HepG2 (cell line): ENCODE measurements at regions not wholly inside any gene's neighbourhood (a gene's known extent, or its start where the extent isn't known, plus 50 kb on each side); places are given as distances from the start of the nearest gene placed in this dataset.

Source experiments
- ATAC-seq: fragments of 200-7000 bp; cut with Tn5 transposase; 3 replicates; pipeline ENCODE4 v1.9.1; 2020; ENCODE audit warnings: mild to moderate bottlenecking, moderate library complexity
- BruUV-seq: library from RNA; stranded (reverse); fragments of 400-500 nt; replicated peaks from 2 replicates; lab custom pipeline; 2021; lab: Mats Ljungman, UMichigan
- CTCF ChIA-PET: fragments of 300-600 bp; formaldehyde crosslinking; extraction: SDS; loops from one replicate; lab custom pipeline; 2021; ENCODE audit warnings: low total read pairs, inconsistent platforms, low intra/inter-chr PET ratio; lab: Yijun Ruan, JAX
- POLR2A ChIA-PET: fragments of 350-600 bp; sonication (Branson Sonifier 250); formaldehyde crosslinking; loops from one replicate; lab custom pipeline; 2020; ENCODE audit warnings: antibody characterized with exemption, inconsistent platforms; lab: Yijun Ruan, JAX
- DNase-seq: peaks from one replicate; pipeline ENCODE4 v3.0.0-alpha.2; 2015; ENCODE audit warnings: low spot score
- FAIRE-seq: peaks from 3 replicates; lab custom pipeline; 2011; peaks lifted over from hg19 to GRCh38; lab: Jason Lieb, UNC
- H2AFZ ChIP-seq: one replicate; pipeline ENCODE4 v1.6.1; 2011; ENCODE audit warnings: low read length, inconsistent platforms
- H3K27ac ChIP-seq: fragments of 300-600 bp; 3 replicates; pipeline ENCODE4 v1.8.0; 2011; ENCODE audit warnings: mixed run types, mild to moderate bottlenecking, mixed read lengths, low read length, inconsistent platforms; ENCODE audit not compliant: insufficient read depth; ENCODE audit errors: extremely low read length
- H3K27me3 ChIP-seq, 2 experiments: fragments of 200-600 bp in 1 of 2; 2 replicates in 1 of 2; 3 replicates in 1 of 2; pipeline versions ENCODE4 v1.6.0 to v1.8.0; 2011; ENCODE audit warnings: low read length in 2 of 2, mild to moderate bottlenecking in 2 of 2, moderate library complexity in 2 of 2, inconsistent platforms in 1 of 2; ENCODE audit not compliant: insufficient read depth in 2 of 2, control insufficient read depth in 1 of 2
- H3K36me3 ChIP-seq, 2 experiments: fragments of 200-600 bp in 1 of 2; replicated peaks in 1 of 2; 2 replicates in 1 of 2; 3 replicates in 1 of 2; pipeline versions ENCODE4 v1.5.1 to v1.8.0; 2011; ENCODE audit warnings: low read length in 2 of 2, inconsistent platforms in 1 of 2; ENCODE audit not compliant: insufficient read depth in 2 of 2, control insufficient read depth in 1 of 2
- H3K4me1 ChIP-seq: 2 replicates; pipeline ENCODE4 v1.5.1; 2012; ENCODE audit warnings: low read length, inconsistent platforms; ENCODE audit not compliant: insufficient read depth
- H3K4me2 ChIP-seq: 2 replicates; pipeline ENCODE4 v1.6.0; 2011; ENCODE audit warnings: low read depth, low read length, inconsistent platforms
- H3K4me3 ChIP-seq, 3 experiments: fragments of 200-600 bp in 1 of 3; sonication (generic), shearing (Covaris generic) in 1 of 3; replicated peaks in 1 of 3; 2 replicates each; pipeline ENCODE4 v1.5.1; 2011 to 2016; ENCODE audit warnings: low read length in 3 of 3, inconsistent platforms in 2 of 3, low read depth in 2 of 3, mild to moderate bottlenecking in 2 of 3, control low read depth in 1 of 3, mixed read lengths in 1 of 3; ENCODE audit not compliant: insufficient read depth in 1 of 3
- H3K79me2 ChIP-seq: one replicate; pipeline ENCODE4 v1.6.1; 2011; ENCODE audit warnings: low read length, inconsistent platforms; ENCODE audit not compliant: insufficient read depth
- H3K9ac ChIP-seq: 2 replicates; pipeline ENCODE4 v1.6.0; 2011; ENCODE audit warnings: mild to moderate bottlenecking, low read depth, low read length, inconsistent platforms; ENCODE audit not compliant: insufficient read depth
- H3K9me3 ChIP-seq: 2 replicates; pipeline ENCODE4 v1.5.1; 2012; ENCODE audit warnings: mild to moderate bottlenecking, low read length
- H4K20me1 ChIP-seq: 2 replicates; pipeline ENCODE4 v1.6.0; 2011; ENCODE audit warnings: inconsistent platforms, mild to moderate bottlenecking, low read length, moderate library complexity; ENCODE audit not compliant: insufficient read depth
- E2F1 ChIP-seq: sonication (generic); formaldehyde crosslinking; IDR thresholded peaks from 2 replicates; pipeline ENCODE4 v1.5.0; 2020; ENCODE audit warnings: missing genetic modification reagents
- HCFC1 ChIP-seq: fragments of 150-350 bp; IDR thresholded peaks from 2 replicates; pipeline ENCODE4 v1.6.1; 2014; ENCODE audit warnings: low read depth, low read length
- KLF9 ChIP-seq: IDR thresholded peaks from 2 replicates; pipeline ENCODE4 v1.6.1; 2016; ENCODE audit warnings: low read depth
- RARA ChIP-seq: IDR thresholded peaks from 2 replicates; pipeline ENCODE4 v1.6.1; 2016; ENCODE audit warnings: missing genetic modification reagents, missing compliant biosample characterization
- ZFP36L1 ChIP-seq: sonication (generic); formaldehyde crosslinking; IDR thresholded peaks from 2 replicates; pipeline ENCODE4 v1.8.0; 2022; ENCODE audit warnings: mild to moderate bottlenecking, missing genetic modification reagents, moderate library complexity
- ZMAT5 ChIP-seq: sonication (generic); formaldehyde crosslinking; IDR thresholded peaks from 2 replicates; pipeline ENCODE4 v1.5.0; 2020; ENCODE audit warnings: mild to moderate bottlenecking, low read depth, missing genetic modification reagents, borderline replicate concordance
- ZNF512B ChIP-seq: sonication (generic); formaldehyde crosslinking; IDR thresholded peaks from 2 replicates; pipeline ENCODE4 v1.5.1; 2020; ENCODE audit warnings: missing genetic modification reagents, mild to moderate bottlenecking, borderline replicate concordance
- ZNF513 ChIP-seq: sonication (generic); formaldehyde crosslinking; conservative IDR thresholded peaks from 2 replicates; pipeline ENCODE4 v1.5.0; 2020; ENCODE audit warnings: missing genetic modification reagents
- in situ Hi-C: cut with HindIII; loops from 2 replicates; pipeline ENCODE4 v1.10.0; 2017; ENCODE audit warnings: low pct_unique_long_range_greater_than_20kb; ENCODE audit not compliant: extremely low pct_ligation_motif_present
- intact Hi-C: fragments of 100-400 bp; cut with micrococcal nuclease; formaldehyde crosslinking; loops from one replicate; pipeline ENCODE4 v1.10.0; 2022; ENCODE audit not compliant: unreplicated experiment

- Histone ChIP-seq H4K20me1 (no peaks in the 10 kb centered on the region), H3K9me3 (peaks cover 15% of the 10 kb centered on the region; the same call in 1 of the 2 replicates), H3K27me3 (no peaks in the 10 kb centered on the region), H2AFZ (no peak overlapping the region), H3K9ac (no peak overlapping the region), H3K27ac (no peak overlapping the region), H3K4me2 (no peak overlapping the region), H3K4me3 (no peak overlapping the region), H3K79me2 (no peaks in the 10 kb centered on the region), H3K36me3 (no peaks in the 10 kb centered on the region), H3K4me1 (no peaks in the 10 kb centered on the region)
- in situ Hi-C loops (no loop called here), intact Hi-C loops (no loop called here)
- DNase-seq (no peak), FAIRE-seq (no peak), ATAC-seq (no peak)
- TF ChIP-seq HCFC1 (no peak), ZMAT5 (CRISPR knock-in tag) (no peak), ZNF512B (no peak), ZNF513 (no peak), ZFP36L1 (CRISPR knock-in tag) (no peak), E2F1 (CRISPR knock-in tag) (no peak), KLF9 (no peak), RARA (CRISPR knock-in tag) (no peak)
- ChIA-PET CTCF (no interaction called here), POLR2A (no interaction called here)
- BruUV-seq, result no TSS peak
Observed at GRCh38 chr17:12459736-12460135, 206.0 kb upstream of the MYOCD start.
